ENCODE measurements at regions not wholly inside any gene's neighbourhood (a gene's known extent, or its start where the extent isn't known, plus 50 kb on each side); places are given as distances from the start of the nearest gene placed in this dataset.

DNA sequence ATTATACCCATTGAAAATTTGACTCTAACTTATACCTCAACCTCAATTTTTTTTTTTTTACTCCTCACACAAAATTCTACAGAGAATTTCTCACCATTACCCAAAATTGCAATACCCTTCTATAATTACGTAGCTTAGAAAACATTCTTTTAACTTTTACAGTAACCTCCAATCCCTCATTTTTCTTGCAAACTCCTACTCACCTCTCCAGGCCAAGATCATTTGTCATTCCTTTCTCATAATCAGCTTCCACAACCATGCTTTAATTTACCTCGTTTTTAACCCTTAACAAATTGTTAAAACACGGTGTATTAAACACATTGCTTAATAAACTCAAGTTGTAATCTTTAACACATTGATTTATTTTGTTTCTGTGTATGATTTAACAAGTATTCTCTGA lies 289.7 kb upstream of the TRAM1L1 start:
- TF ChIP-seq, protein P1, sequence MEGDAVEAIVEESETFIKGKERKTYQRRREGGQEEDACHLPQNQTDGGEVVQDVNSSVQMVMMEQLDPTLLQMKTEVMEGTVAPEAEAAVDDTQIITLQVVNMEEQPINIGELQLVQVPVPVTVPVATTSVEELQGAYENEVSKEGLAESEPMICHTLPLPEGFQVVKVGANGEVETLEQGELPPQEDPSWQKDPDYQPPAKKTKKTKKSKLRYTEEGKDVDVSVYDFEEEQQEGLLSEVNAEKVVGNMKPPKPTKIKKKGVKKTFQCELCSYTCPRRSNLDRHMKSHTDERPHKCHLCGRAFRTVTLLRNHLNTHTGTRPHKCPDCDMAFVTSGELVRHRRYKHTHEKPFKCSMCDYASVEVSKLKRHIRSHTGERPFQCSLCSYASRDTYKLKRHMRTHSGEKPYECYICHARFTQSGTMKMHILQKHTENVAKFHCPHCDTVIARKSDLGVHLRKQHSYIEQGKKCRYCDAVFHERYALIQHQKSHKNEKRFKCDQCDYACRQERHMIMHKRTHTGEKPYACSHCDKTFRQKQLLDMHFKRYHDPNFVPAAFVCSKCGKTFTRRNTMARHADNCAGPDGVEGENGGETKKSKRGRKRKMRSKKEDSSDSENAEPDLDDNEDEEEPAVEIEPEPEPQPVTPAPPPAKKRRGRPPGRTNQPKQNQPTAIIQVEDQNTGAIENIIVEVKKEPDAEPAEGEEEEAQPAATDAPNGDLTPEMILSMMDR (IDR thresholded peaks at IDR 0.05 in 4 of 5, conservative IDR thresholded peaks at IDR 0.05 in 1 of 5): no peak
- TF ChIP-seq POLR2A (IDR thresholded peaks at IDR 0.05): no peak

Data from gastrocnemius medialis (tissue), 4 donors.